ENCODE measurements at regions not wholly inside any gene's neighbourhood (a gene's known extent, or its start where the extent isn't known, plus 50 kb on each side); places are given as distances from the start of the nearest gene placed in this dataset.
"Not testable (repeated sequence)": the region's sequence is repeated elsewhere in the genome, so short reads cannot be mapped to it uniquely, and the experiment has no call there.

- Mint-ChIP-seq H3K27me3 (ENCODE audit: unreplicated experiment) (no peaks in the 10 kb centered on the region), H3K4me1 (ENCODE audit: unreplicated experiment) (no peaks in the 10 kb centered on the region), H3K36me3 (ENCODE audit: low read depth, unreplicated experiment) (no peaks in the 10 kb centered on the region), H3K9me3 (ENCODE audit: unreplicated experiment) (no peaks in the 10 kb centered on the region), H3K27ac (ENCODE audit: unreplicated experiment) (no peak overlapping the region), H3K4me3 (ENCODE audit: unreplicated experiment) (no peak overlapping the region)
- no peak for TF ChIP-seq CTCF (IDR thresholded peaks at IDR 0.05; ENCODE audit: unreplicated experiment)
- no peak for DNase-seq (ENCODE audit: low spot score)
Measured at GRCh38 chr5:37930350-37930749, 90.5 kb upstream of the GDNF start.

GRCh38 chr5:37929791-37930190 lies 90.0 kb upstream of the GDNF start:
- Mint-ChIP-seq H3K27ac (ENCODE audit: unreplicated experiment) (no peak overlapping the region), H3K4me3 (ENCODE audit: unreplicated experiment) (no peak overlapping the region), H3K27me3 (ENCODE audit: unreplicated experiment) (no peaks in the 10 kb centered on the region), H3K36me3 (ENCODE audit: low read depth, unreplicated experiment) (no peaks in the 10 kb centered on the region), H3K9me3 (ENCODE audit: unreplicated experiment) (no peaks in the 10 kb centered on the region), H3K4me1 (ENCODE audit: unreplicated experiment) (no peaks in the 10 kb centered on the region)
- no peak for TF ChIP-seq CTCF (IDR thresholded peaks at IDR 0.05; ENCODE audit: unreplicated experiment)
- DNase-seq (ENCODE audit: low spot score) = no peak

- H3K9me3 Mint-ChIP-seq (ENCODE audit: unreplicated experiment); DNase-seq (ENCODE audit: low spot score); H3K27me3 Mint-ChIP-seq (ENCODE audit: unreplicated experiment); H3K36me3 Mint-ChIP-seq (ENCODE audit: low read depth, unreplicated experiment); H3K4me3 Mint-ChIP-seq (ENCODE audit: unreplicated experiment); H3K27ac Mint-ChIP-seq (ENCODE audit: unreplicated experiment); H3K4me1 Mint-ChIP-seq (ENCODE audit: unreplicated experiment): not testable (repeated sequence)
Measured at GRCh38 chr5:37927753-37928152, 87.9 kb upstream of the GDNF start.

- H3K9me3 Mint-ChIP-seq (ENCODE audit: unreplicated experiment) = no peaks in the 10 kb centered on the region
- H3K27me3 Mint-ChIP-seq (ENCODE audit: unreplicated experiment) = no peaks in the 10 kb centered on the region
- H3K27ac Mint-ChIP-seq (ENCODE audit: unreplicated experiment) = no peak overlapping the region
- DNase-seq (ENCODE audit: low spot score) = no peak
- H3K4me3 Mint-ChIP-seq (ENCODE audit: unreplicated experiment) = no peak overlapping the region
- H3K4me1 Mint-ChIP-seq (ENCODE audit: unreplicated experiment) = no peaks in the 10 kb centered on the region
- TF ChIP-seq CTCF (IDR thresholded peaks at IDR 0.05; ENCODE audit: unreplicated experiment) = no peak
- no peaks in the 10 kb centered on the region for H3K36me3 Mint-ChIP-seq (ENCODE audit: low read depth, unreplicated experiment)
Measured at GRCh38 chr5:37926732-37927131, 86.9 kb upstream of the GDNF start.

- no peak overlapping the region for H3K27ac Mint-ChIP-seq (ENCODE audit: unreplicated experiment)
- TF ChIP-seq CTCF (IDR thresholded peaks at IDR 0.05; ENCODE audit: unreplicated experiment) = no peak
- H3K4me3 Mint-ChIP-seq (ENCODE audit: unreplicated experiment) = no peak overlapping the region
- no peak for DNase-seq (ENCODE audit: low spot score)
- no peaks in the 10 kb centered on the region for H3K9me3 Mint-ChIP-seq (ENCODE audit: unreplicated experiment)
- no peaks in the 10 kb centered on the region for H3K4me1 Mint-ChIP-seq (ENCODE audit: unreplicated experiment)
- no peaks in the 10 kb centered on the region for H3K36me3 Mint-ChIP-seq (ENCODE audit: low read depth, unreplicated experiment)
- H3K27me3 Mint-ChIP-seq (ENCODE audit: unreplicated experiment) = no peaks in the 10 kb centered on the region
Measured at GRCh38 chr5:37921452-37921851, 81.6 kb upstream of the GDNF start.

- DNase-seq (ENCODE audit: low spot score) = no peak
- Mint-ChIP-seq H3K27ac (ENCODE audit: unreplicated experiment) (no peak overlapping the region), H3K9me3 (ENCODE audit: unreplicated experiment) (no peaks in the 10 kb centered on the region), H3K4me3 (ENCODE audit: unreplicated experiment) (no peak overlapping the region), H3K27me3 (ENCODE audit: unreplicated experiment) (no peaks in the 10 kb centered on the region), H3K36me3 (ENCODE audit: low read depth, unreplicated experiment) (no peaks in the 10 kb centered on the region), H3K4me1 (ENCODE audit: unreplicated experiment) (no peaks in the 10 kb centered on the region)
- no peak for TF ChIP-seq CTCF (IDR thresholded peaks at IDR 0.05; ENCODE audit: unreplicated experiment)
Measured at GRCh38 chr5:37918424-37918823, 78.6 kb upstream of the GDNF start.
